GM18499 (cell line): ENCODE measurements at regions not wholly inside any gene's neighbourhood (a gene's known extent, or its start where the extent isn't known, plus 50 kb on each side); places are given as distances from the start of the nearest gene placed in this dataset.
"Not testable (repeated sequence)": the region's sequence is repeated elsewhere in the genome, so short reads cannot be mapped to it uniquely, and the experiment has no call there.

ENCODE experiments used
- ATAC-seq: cut with Tn5 transposase; IDR thresholded peaks from one replicate; pipeline ENCODE4 v1.9.1; 2021; ENCODE audit warnings: moderate number of reproducible peaks; ENCODE audit not compliant: insufficient read depth, unreplicated experiment

DNA sequence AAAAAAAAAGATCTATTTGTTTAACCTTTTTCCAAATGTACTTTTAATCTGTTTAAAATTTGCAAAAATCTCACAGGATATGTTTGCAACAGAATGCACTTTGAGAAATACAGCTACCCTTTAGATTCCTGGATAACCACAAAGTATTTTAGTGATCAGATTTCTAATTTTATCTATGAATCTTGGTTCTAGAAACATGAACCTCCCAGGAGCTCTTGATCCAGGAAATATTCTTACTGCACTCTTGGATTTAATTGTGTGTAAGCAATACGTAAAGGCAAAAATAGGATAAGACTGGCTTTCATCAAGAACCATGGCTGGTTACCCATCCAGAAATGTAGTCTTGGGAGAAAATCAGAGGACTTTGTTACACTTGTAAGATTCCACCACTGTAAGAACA lies 1581.8 kb upstream of the WWC1 start:
- no peak for ATAC-seq

DNA sequence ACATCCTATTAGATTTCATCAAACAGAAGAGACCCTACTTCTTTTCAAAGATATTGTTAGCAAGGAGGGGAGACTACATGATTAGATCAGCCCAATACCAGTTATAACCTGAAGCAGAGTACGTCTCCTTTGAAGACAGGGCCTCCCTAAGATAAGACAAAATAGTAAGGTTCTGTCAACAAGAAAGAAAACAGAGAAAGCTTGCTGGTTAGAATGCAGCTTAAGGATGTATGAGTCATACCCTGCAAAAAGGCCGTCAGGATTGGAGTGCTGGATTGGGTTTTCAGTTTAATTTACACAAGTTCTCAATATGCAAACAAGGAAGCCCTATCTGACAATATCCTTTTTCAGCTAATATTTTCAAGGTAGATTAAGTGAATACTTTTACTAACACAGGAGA lies 1581.2 kb upstream of the WWC1 start:
- ATAC-seq = no peak

DNA sequence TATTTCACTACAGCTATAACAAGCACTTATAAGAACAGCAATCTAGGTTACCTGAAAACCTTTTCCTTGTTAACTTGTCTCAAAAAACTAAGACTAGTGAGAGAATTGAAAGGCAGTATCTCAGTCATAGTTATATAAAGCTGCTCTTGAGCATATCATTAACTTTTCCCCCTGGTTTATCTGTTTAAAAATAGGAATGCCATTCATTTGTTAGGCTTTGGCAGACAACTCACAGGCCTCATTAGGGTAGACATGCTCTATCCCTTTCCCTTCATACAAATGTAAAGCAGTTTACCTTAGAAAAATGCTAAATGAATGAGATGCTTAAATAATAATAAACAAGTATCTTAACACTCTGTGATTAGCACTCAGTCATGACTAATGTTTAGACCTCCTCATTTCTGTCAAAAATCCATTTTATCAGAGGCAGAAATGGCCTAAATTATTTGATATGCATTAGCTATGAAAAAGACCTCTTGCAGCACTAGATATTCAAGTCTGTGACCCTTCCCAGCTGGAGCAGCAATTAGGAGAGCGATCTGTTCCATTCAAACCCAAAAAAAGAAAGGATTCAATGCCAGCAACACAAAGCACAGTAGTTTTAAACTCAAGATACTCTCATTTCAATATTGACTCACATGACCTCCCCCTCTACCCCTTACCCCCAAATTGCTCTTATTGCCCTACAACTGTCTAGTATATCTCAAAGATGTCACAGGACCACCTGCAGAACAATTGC lies 1578.8 kb upstream of the WWC1 start:
- ATAC-seq = no peak

DNA sequence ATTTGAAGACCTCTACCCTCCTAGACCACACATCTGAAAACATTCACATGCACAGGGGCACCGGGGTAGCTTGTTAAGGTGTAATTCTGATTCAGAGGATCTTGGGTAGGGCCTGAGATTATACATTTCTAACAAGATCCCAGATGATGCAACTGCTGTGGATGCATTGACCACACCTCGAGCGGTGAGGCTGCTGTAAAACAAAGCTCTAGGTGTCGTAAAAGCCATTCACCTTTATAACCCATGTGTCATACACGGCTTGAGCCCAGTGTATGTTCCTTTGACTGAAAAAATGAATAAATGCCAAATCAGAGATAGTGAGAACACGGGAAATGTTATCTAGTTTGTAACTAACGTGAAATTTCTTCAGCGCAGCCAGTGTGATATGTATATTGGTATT lies 1578.2 kb upstream of the WWC1 start:
- ATAC-seq = no peak

DNA sequence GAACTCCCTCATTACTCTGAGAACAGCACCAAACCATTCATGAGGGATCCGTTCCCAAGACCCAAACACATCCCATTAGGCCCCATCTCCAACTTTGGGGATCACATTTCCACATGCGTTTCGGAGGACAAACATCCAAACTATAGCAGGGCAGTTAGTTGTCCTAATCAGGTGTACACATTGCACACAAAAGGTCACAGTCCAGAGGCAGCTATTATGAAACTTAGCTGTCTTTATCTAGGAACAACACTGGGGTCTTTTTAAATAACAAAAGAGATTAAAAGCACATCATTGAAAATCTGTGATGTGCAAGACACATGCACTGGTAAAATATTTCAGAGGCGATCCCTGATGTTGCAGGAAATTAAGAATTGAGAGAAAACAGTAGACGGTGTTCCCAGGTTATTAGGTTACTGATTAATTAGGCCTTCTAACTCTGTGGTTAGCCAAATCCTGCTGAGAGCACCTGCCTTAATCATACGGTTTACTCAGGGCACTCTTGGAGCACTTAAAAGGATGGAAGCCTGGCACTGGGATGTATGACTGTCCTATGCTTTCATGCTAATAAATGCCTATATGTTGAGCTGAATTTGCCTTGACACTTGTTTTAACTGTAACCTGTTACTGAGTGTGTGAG lies 1574.5 kb upstream of the WWC1 start:
- no peak for ATAC-seq

DNA sequence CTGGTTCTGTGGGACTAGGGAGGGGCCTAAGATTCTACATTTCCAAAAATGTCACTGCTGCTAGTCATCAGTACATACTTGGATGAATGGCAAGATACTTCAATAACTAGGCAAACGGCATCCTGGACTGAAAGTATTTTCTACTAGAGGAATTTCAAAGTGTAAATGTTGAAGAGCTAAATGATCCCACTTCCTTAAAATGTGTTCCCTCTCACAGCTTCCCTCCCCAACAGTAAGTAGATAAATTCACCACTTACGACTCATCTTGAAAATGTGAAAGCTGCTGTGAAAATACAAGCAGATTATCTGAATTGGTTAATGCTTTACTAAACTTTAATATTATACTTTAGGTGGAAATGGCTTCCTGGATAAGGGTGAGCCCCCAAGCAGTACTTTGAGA lies 1571.5 kb upstream of the WWC1 start:
- ATAC-seq = no peak

DNA sequence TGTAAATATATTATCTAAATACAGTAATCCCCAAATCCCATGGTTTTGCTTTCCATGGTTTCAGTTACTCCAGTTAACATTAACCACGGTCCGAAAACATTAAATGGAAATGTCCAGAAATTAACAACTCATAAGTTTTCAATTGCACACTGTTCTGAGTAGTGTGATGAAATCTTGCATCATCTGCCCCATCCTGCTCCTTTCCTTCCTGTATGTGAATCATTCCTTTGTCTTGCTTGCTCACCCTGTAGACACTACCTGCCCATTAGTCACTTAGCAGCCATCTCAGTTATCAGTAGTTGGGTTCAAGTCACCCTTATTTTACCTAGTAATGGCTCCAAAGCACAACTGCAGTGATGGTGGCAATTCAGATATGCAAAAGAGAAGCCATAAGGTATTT lies 1568.5 kb upstream of the WWC1 start:
- no peak for ATAC-seq

DNA sequence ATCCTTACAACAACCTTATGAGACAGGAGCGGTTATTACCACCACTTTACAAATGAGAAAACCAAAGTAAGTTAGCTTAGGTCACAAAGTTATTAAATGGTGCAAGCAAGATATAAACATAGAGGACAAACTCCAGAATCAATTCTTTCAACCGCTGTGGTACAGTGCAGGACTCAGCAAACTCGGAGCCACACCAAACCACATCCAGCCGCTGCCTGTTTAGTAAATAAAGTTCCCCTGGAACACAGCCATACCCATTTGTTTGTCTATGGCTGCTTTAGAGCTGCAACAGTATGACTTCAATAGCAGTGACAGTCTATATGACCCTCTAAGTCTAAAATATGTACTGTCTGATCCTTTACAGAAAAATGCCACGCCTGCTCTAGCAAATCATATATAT lies 1567.2 kb upstream of the WWC1 start:
- ATAC-seq = no peak

DNA sequence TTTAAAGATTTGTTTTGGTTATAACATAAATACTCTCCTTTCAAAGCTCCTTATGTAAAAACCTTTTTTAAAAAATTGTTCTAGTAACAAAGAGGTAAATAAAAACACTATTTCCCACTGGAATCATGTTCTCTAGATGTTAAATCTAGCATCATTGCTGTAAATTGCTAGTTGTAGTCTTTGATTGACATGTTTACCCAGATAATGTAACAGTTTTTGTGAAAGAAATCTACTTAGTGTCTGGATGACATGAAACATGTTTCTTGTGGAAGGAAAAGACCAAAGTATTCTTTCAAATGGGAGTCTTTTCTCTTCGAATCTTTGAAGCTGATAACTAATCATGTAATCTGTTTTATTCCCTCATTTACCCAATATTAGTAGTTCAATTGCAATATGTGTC lies 1565.9 kb upstream of the WWC1 start:
- no peak for ATAC-seq

DNA sequence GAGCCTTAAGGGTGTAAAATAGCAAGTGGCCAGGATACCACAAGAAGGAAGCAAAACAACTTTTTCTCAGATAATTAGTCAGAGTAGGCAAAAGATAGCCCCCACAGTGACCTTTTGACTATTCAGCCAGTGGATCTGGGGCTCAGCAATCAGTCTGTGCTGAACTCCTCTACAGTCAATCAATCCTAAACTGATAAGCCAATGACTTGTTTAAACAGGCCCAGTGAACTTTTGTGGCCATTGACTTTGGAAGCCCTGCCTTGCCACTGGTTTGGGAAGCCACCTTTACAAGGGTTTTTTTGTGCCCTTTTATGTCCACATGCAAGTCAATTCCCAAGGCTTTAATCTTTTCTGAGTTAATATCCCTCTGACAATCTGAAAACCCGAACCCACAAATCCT lies 1565.0 kb upstream of the WWC1 start:
- no peak for ATAC-seq

DNA sequence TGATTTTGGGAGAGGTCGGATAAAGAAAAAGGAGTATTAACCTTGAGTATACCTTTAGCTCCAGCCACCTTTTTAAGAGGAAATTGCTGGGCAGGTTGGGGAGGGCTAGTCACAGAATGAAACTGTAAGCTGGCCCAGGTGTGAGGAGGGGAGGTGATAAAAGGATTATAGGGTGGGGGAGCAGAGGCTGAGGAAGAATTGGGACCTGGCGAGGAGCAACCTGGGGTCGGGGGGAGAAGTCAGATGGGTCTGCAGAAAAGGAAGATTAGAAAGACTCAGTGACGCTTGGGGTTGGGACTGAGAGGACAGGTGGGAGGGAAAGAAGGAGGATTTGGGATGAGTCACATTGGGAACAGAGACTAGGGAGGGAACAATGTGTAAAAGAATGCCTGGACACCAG lies 1548.5 kb upstream of the WWC1 start:
- ATAC-seq = not testable (repeated sequence)

DNA sequence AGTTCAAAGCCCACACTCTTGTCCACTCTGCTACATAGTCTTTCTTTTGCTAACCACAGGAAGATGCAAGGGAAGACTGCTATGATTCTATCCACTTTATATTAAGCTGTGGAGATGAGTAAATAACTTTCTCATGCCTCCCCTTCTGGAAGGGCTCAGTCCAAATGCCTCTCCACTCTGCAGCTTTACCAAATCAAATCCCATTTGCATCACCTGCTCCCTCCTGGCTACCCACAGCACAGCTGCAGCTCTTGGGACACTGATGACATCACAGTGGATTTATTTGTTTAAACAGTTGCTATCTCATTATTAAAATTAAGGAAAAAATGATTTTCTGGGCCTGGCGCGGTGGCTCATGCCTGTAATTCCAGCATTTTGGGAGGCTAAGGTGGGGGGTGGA lies 1544.9 kb upstream of the WWC1 start:
- no peak for ATAC-seq

DNA sequence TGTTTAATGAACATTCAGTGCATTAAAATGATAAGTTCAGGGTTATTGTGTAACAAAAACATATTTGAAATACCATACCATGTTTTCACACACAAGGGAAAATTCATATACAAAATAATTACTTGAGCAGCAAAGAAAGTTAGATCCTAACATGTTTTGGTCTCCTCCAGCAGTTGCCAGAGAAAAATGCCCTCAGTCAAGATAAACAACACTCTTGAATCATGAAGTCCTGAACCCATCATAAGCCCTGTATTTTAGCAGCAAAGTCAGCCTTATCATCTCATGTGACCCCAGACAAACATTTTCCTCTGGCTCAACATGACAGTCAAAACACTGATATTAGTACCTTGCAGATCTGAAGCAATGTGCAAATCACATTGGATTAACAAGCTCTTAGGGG lies 1541.1 kb upstream of the WWC1 start:
- ATAC-seq = no peak

DNA sequence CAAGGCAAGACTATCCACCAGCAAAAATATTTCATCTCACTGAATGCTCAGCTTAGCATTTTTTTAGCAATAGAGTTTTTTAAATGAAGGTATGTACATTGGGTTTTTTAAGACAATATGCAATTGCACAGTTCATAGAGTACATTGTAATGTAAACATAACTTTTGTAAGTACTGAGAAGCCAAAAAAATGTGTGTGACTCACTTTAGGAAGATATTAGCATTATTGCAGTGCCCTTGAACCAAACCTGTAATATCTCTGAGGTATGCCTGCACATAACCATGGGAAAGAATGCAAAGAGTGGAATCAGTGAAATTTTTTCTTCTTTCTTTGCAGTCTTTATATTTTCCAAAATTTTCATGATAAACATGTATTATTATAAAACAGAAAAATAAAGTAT lies 1533.3 kb upstream of the WWC1 start:
- ATAC-seq = no peak

DNA sequence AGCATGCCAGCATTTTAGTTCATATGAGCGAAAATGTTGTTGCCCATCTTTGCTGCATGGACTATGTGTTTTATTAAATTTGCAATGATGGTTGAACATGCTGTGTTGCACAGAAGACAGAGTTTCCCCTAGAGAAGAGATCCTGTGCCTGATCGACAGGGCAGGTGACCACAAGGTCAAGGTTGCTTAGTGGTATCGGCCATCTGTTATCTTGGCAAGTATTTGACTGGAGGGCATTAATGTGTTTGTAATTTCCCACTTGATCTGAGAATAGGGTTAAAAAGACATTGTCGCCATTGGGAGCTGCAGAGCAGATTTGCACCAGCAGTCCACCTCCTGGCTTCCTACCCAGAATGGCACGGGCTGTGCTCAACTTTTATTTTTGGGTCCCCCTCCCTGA lies 1523.6 kb upstream of the WWC1 start:
- no peak for ATAC-seq

DNA sequence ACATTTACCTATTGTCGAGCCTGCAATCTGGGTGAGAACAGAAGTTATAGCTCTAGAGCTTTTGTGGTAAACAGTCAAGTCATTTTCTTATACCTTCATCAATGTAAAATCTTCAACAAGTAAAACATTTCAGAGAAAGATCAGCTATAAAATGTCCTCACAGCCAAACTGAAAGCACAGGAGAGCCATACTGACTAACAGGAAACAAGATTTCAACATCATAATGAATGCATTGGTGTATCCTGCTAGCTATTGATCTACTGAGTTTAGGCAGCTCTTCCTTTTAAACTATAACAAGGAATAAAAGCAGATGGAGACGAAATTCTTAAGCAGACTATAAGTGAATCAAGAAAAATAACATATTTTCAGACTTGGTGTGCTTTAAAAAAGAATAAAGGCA lies 1522.9 kb upstream of the WWC1 start:
- ATAC-seq = no peak

DNA sequence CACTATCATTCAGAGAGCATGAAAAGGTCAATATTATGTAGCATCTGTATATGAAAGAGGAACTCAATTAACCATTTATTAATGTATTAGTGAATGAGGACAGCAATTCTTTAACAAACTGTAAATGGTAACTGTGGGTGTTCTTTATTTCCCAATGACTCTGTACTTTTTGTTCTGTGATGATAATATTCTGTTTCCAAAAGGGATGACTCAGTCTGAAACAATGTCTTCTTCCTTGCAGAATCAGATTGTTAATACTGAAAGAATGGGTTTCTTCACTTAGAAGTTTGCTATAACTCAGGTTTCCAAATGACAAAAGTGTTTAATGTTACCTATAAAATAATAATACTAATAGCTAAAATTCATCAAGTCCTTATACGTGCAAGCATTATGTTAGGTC lies 1518.7 kb upstream of the WWC1 start:
- no peak for ATAC-seq

DNA sequence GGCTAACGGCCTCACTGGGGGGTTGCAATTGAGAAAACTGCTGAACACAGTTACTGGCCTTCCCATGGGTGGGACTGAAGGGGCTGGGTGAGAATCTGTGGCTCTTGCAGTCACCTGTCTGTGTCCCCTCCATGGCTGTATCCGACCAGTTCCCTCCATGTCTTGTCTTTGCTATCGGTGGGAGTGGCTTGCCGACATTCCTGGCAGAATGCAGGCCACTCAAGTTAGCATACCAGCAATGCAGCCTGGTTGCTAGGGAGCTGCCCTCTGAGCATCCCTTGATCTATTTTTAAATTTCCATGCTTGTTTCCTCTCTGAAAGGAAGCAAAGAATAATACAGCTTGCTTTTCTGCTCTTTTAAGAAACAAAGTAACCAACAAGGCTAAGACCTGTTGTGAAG lies 1509.7 kb upstream of the WWC1 start:
- no peak for ATAC-seq

DNA sequence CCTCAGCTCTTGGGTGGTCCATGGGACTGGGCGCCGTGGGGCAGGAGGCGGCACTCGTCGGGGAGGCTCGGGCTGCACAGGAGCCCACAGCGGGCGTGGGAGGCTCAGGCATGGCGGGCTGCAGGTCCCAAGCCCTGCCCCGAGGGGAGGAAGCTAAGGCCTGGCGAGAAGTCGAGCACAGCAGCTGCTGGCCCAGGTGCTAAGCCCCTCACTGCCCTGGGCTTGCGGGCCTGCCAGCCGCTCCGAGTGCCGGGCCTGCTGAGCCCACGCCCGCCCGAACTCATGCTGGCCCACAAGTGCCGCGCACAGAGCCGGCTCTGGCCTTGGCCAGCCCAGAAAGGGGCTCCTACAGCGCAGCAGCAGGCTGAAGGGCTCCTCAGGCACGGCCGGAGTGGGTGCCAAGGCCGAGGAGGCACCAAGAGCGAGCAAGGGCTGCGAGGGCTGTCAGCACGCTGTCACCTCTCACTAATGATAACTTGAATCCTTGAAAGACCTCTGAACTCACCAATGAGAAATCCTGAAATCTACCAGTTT lies 1506.8 kb upstream of the WWC1 start:
- ATAC-seq = no peak

DNA sequence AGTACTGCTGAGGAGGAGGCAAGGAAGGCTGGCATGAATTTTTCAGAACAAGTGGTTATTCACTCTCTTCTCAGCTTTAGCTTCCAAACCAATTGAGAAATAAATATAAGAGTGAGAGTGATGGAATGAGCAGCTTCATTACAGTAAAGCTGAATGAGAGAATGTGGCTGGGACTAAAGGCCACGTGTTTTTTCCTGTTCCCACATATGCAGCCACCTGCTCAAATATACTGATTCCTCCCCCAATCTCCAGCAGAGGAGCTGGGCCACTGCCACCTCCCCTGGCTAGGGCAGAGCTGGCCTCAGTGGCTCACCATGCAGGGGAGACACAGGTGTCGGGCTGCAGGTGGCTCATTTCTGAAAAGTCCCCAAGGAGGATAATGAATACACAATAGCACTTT lies 1505.3 kb upstream of the WWC1 start:
- no peak for ATAC-seq

DNA sequence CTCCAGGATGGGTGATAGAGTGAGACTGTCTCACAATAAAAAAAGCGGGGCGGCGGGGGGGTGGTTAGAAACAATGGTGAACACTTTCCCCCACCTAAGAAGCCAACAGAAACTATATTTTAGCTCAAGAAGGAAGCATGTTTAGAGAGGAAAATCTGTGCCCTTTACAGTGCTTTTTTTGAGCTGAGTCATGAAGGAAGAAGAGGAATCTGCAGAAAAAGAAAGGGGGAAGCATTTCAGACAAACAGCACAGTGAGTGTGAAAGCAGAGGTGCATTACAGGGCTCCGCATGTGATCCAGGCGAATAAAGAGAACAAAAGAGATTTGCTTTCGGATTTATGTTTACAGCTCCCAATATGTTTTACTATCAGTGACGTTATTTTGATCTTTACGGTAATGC lies 1504.6 kb upstream of the WWC1 start:
- no peak for ATAC-seq

DNA sequence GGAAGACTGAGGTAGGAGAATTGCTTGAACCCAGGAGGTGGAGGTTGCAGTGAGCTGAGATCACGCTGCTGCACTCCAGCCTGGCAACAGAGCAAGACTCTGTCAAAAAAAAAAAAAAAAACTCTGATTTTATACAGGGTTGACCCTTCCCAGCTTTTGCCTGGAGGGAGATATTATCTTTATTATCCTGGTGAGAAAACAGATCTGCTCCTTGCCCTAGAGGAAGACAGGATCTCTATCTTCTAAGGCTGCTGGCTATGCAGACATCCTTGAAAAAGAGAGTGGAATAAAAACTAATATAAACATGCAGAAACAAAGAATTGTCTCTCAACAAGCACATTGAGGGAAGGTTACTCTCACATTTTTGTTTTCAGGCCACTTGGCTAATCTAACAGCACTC lies 1503.4 kb upstream of the WWC1 start:
- no peak for ATAC-seq
